ENCODE measurements at regions not wholly inside any gene's neighbourhood (a gene's known extent, or its start where the extent isn't known, plus 50 kb on each side); places are given as distances from the start of the nearest gene placed in this dataset.

GRCh38 chrX:69094977-69095669 is 70.1 kb downstream of the PJA1 start:
- H3K27ac ChIP-seq (ENCODE audit: low read length, poor library complexity, severe bottlenecking), result no peak overlapping the region
- no peak overlapping the region for H2BK5ac ChIP-seq (ENCODE audit: low read depth, low read length, poor library complexity, severe bottlenecking)
- no peak overlapping the region for H2BK12ac ChIP-seq (ENCODE audit: low read length in 2 of 2)
- H3K18ac ChIP-seq (ENCODE audit: low read depth in 1 of 2, low read length in 2 of 2), result no peak overlapping the region
- no peak overlapping the region for H3K14ac ChIP-seq (ENCODE audit: low read length in 2 of 2)
- H3K9me3 ChIP-seq (ENCODE audit: control insufficient read depth, low read length), result peaks cover 11% of the 10 kb centered on the region
- no peak overlapping the region for H2AK5ac ChIP-seq (ENCODE audit: low read length, severe bottlenecking)
- H3K4me1 ChIP-seq (ENCODE audit: control insufficient read depth, insufficient read depth, low read depth, low read length), result peaks cover 5% of the 10 kb centered on the region
- DNase-seq, result no peak
- H3K9ac ChIP-seq (ENCODE audit: low read length), result no peak overlapping the region
- no peak overlapping the region for H4K91ac ChIP-seq (ENCODE audit: low read length)
- peaks cover 0 to 83% of the 10 kb centered on the region in 2 experiments for H3K27me3 ChIP-seq (ENCODE audit: control insufficient read depth in 1 of 2, insufficient read depth in 1 of 2, low read length in 2 of 2)
- no peak overlapping the region for H3K4me3 ChIP-seq (ENCODE audit: insufficient read depth in 1 of 2, low read depth in 1 of 2, low read length in 2 of 2)
- H3K36me3 ChIP-seq (ENCODE audit: control insufficient read depth in 1 of 2, insufficient read depth in 2 of 2, low read depth in 1 of 2, low read length in 2 of 2), result no peaks in the 10 kb centered on the region
- H3K23ac ChIP-seq (ENCODE audit: low read length in 2 of 2), result no peak overlapping the region
- no peak overlapping the region for H3K4ac ChIP-seq (ENCODE audit: low read depth in 1 of 2, low read length in 2 of 2)
- H3K79me1 ChIP-seq (replicated peaks; ENCODE audit: low read length, poor library complexity, severe bottlenecking), result no peaks in the 10 kb centered on the region
- 88% methylated on average over 3 of the region's 3 CpGs for WGBS
- no peak overlapping the region for H2BK120ac ChIP-seq (ENCODE audit: low read depth, low read length)
- H4K8ac ChIP-seq (ENCODE audit: low read length), result no peak overlapping the region
- H3K4me2 ChIP-seq (ENCODE audit: low read length, poor library complexity, severe bottlenecking), result no peak overlapping the region
- H2BK15ac ChIP-seq (ENCODE audit: low read depth, poor library complexity, severe bottlenecking), result no peak overlapping the region
- H2AFZ ChIP-seq (ENCODE audit: low read depth, low read length), result no peak overlapping the region

GRCh38 chrX:69093960-69094871 is 71.0 kb downstream of the PJA1 start:
- H3K27ac ChIP-seq (ENCODE audit: low read length, poor library complexity, severe bottlenecking), result no peak overlapping the region

GRCh38 chrX:69090022-69090421 is 75.2 kb downstream of the PJA1 start:
- Histone ChIP-seq H3K4me1 (ENCODE audit: control insufficient read depth, insufficient read depth, low read depth, low read length) (no peaks in the 10 kb centered on the region), H3K4me3 (ENCODE audit: insufficient read depth in 1 of 2, low read depth in 1 of 2, low read length in 2 of 2) (no peak overlapping the region), H3K23ac (ENCODE audit: low read length in 2 of 2) (no peak overlapping the region), H3K14ac (ENCODE audit: low read length in 2 of 2) (no peak overlapping the region), H3K4me2 (ENCODE audit: low read length, poor library complexity, severe bottlenecking) (no peak overlapping the region), H3K27me3 (ENCODE audit: control insufficient read depth in 1 of 2, insufficient read depth in 1 of 2, low read length in 2 of 2) (peaks cover 7 to 91% of the 10 kb centered on the region in 2 experiments), H3K9me3 (ENCODE audit: control insufficient read depth, low read length) (peaks cover 10% of the 10 kb centered on the region), H4K8ac (ENCODE audit: low read length) (no peak overlapping the region), H2BK12ac (ENCODE audit: low read length in 2 of 2) (no peak overlapping the region), H2AFZ (ENCODE audit: low read depth, low read length) (no peak overlapping the region), H2BK120ac (ENCODE audit: low read depth, low read length) (no peak overlapping the region), H3K9ac (ENCODE audit: low read length) (no peak overlapping the region), H3K18ac (ENCODE audit: low read depth in 1 of 2, low read length in 2 of 2) (no peak overlapping the region), H2BK15ac (ENCODE audit: low read depth, poor library complexity, severe bottlenecking) (no peak overlapping the region), H3K79me1 (replicated peaks; ENCODE audit: low read length, poor library complexity, severe bottlenecking) (no peaks in the 10 kb centered on the region), H3K27ac (ENCODE audit: low read length, poor library complexity, severe bottlenecking) (no peak overlapping the region), H3K36me3 (ENCODE audit: control insufficient read depth in 1 of 2, insufficient read depth in 2 of 2, low read depth in 1 of 2, low read length in 2 of 2) (no peaks in the 10 kb centered on the region), H3K4ac (ENCODE audit: low read depth in 1 of 2, low read length in 2 of 2) (no peak overlapping the region), H4K91ac (ENCODE audit: low read length) (no peak overlapping the region), H2AK5ac (ENCODE audit: low read length, severe bottlenecking) (no peak overlapping the region), H2BK5ac (ENCODE audit: low read depth, low read length, poor library complexity, severe bottlenecking) (no peak overlapping the region)
- DNase-seq, result no peak

More at GRCh38 chrX:69093960-69094871, 71.0 kb downstream of the PJA1 start:
- H2BK12ac ChIP-seq (ENCODE audit: low read length in 2 of 2), result no peak overlapping the region
- H2AFZ ChIP-seq (ENCODE audit: low read depth, low read length), result no peak overlapping the region
- H3K9me3 ChIP-seq (ENCODE audit: control insufficient read depth, low read length), result peaks cover 11% of the 10 kb centered on the region
- no peak overlapping the region for H3K9ac ChIP-seq (ENCODE audit: low read length)
- no peak overlapping the region for H3K4me3 ChIP-seq (ENCODE audit: insufficient read depth in 1 of 2, low read depth in 1 of 2, low read length in 2 of 2)
- peaks cover 5% of the 10 kb centered on the region for H3K4me1 ChIP-seq (ENCODE audit: control insufficient read depth, insufficient read depth, low read depth, low read length)
- H4K91ac ChIP-seq (ENCODE audit: low read length), result no peak overlapping the region
- no peak overlapping the region for H2BK5ac ChIP-seq (ENCODE audit: low read depth, low read length, poor library complexity, severe bottlenecking)
- H2AK5ac ChIP-seq (ENCODE audit: low read length, severe bottlenecking), result no peak overlapping the region
- no peak overlapping the region for H3K18ac ChIP-seq (ENCODE audit: low read depth in 1 of 2, low read length in 2 of 2)
- no peak overlapping the region for H4K8ac ChIP-seq (ENCODE audit: low read length)
- DNase-seq, result peak; percentile 58
- no peak overlapping the region for H3K4ac ChIP-seq (ENCODE audit: low read depth in 1 of 2, low read length in 2 of 2)
- no peak overlapping the region for H3K14ac ChIP-seq (ENCODE audit: low read length in 2 of 2)
- no peak overlapping the region for H2BK120ac ChIP-seq (ENCODE audit: low read depth, low read length)
- H3K23ac ChIP-seq (ENCODE audit: low read length in 2 of 2), result no peak overlapping the region
- no peak overlapping the region for H2BK15ac ChIP-seq (ENCODE audit: low read depth, poor library complexity, severe bottlenecking)
- H3K4me2 ChIP-seq (ENCODE audit: low read length, poor library complexity, severe bottlenecking), result no peak overlapping the region
- H3K36me3 ChIP-seq (ENCODE audit: control insufficient read depth in 1 of 2, insufficient read depth in 2 of 2, low read depth in 1 of 2, low read length in 2 of 2), result no peaks in the 10 kb centered on the region
- WGBS, result 70% methylated on average over 13 of the region's 19 CpGs
- H3K79me1 ChIP-seq (replicated peaks; ENCODE audit: low read length, poor library complexity, severe bottlenecking), result no peaks in the 10 kb centered on the region
- peaks cover 0 to 82% of the 10 kb centered on the region in 2 experiments for H3K27me3 ChIP-seq (ENCODE audit: control insufficient read depth in 1 of 2, insufficient read depth in 1 of 2, low read length in 2 of 2)

- H2AFZ ChIP-seq (ENCODE audit: low read depth, low read length), result no peak overlapping the region
These were observed 76.0 kb downstream of the PJA1 start for GRCh38 chrX:69089203-69089602.

More at GRCh38 chrX:69089203-69089602, 76.0 kb downstream of the PJA1 start:
- no peak overlapping the region for H3K14ac ChIP-seq (ENCODE audit: low read length in 2 of 2)
- H4K91ac ChIP-seq (ENCODE audit: low read length), result no peak overlapping the region
- no peak overlapping the region for H3K4me2 ChIP-seq (ENCODE audit: low read length, poor library complexity, severe bottlenecking)
- no peak overlapping the region for H3K23ac ChIP-seq (ENCODE audit: low read length in 2 of 2)
- H3K4ac ChIP-seq (ENCODE audit: low read depth in 1 of 2, low read length in 2 of 2), result no peak overlapping the region
- no peak overlapping the region for H2BK12ac ChIP-seq (ENCODE audit: low read length in 2 of 2)
- no peak for DNase-seq
- peaks cover 7 to 91% of the 10 kb centered on the region in 2 experiments for H3K27me3 ChIP-seq (ENCODE audit: control insufficient read depth in 1 of 2, insufficient read depth in 1 of 2, low read length in 2 of 2)
- no peak overlapping the region for H2BK120ac ChIP-seq (ENCODE audit: low read depth, low read length)
- H2BK5ac ChIP-seq (ENCODE audit: low read depth, low read length, poor library complexity, severe bottlenecking), result no peak overlapping the region
- H3K4me1 ChIP-seq (ENCODE audit: control insufficient read depth, insufficient read depth, low read depth, low read length), result no peaks in the 10 kb centered on the region
- 72% methylated on average over 3 of the region's 3 CpGs for WGBS
- no peak overlapping the region for H3K9ac ChIP-seq (ENCODE audit: low read length)
- no peak overlapping the region for H2BK15ac ChIP-seq (ENCODE audit: low read depth, poor library complexity, severe bottlenecking)
- H3K9me3 ChIP-seq (ENCODE audit: control insufficient read depth, low read length), result peaks cover 10% of the 10 kb centered on the region
- H3K27ac ChIP-seq (ENCODE audit: low read length, poor library complexity, severe bottlenecking), result no peak overlapping the region
- H3K18ac ChIP-seq (ENCODE audit: low read depth in 1 of 2, low read length in 2 of 2), result no peak overlapping the region
- H4K8ac ChIP-seq (ENCODE audit: low read length), result no peak overlapping the region
- H2AK5ac ChIP-seq (ENCODE audit: low read length, severe bottlenecking), result no peak overlapping the region
- no peak overlapping the region for H3K4me3 ChIP-seq (ENCODE audit: insufficient read depth in 1 of 2, low read depth in 1 of 2, low read length in 2 of 2)
- no peaks in the 10 kb centered on the region for H3K79me1 ChIP-seq (replicated peaks; ENCODE audit: low read length, poor library complexity, severe bottlenecking)
- no peaks in the 10 kb centered on the region for H3K36me3 ChIP-seq (ENCODE audit: control insufficient read depth in 1 of 2, insufficient read depth in 2 of 2, low read depth in 1 of 2, low read length in 2 of 2)
